ES-I3 (cell line): ENCODE measurements at regions not wholly inside any gene's neighbourhood (a gene's known extent, or its start where the extent isn't known, plus 50 kb on each side); places are given as distances from the start of the nearest gene placed in this dataset.

Experiments
- H3K36me3 ChIP-seq: 2 replicates; pipeline ENCODE4 v1.6.1; 2013; ENCODE audit warnings: mild to moderate bottlenecking, low read length, control low read depth, moderate library complexity; ENCODE audit not compliant: insufficient read depth
- H3K4me1 ChIP-seq: 2 replicates; pipeline ENCODE4 v1.6.1; 2013; ENCODE audit warnings: mild to moderate bottlenecking, control low read depth, low read length; ENCODE audit not compliant: insufficient read depth
- H3K9ac ChIP-seq: 2 replicates; pipeline ENCODE4 v1.6.1; 2013; ENCODE audit warnings: low read depth, mild to moderate bottlenecking, low read length, moderate library complexity
- H3K9me3 ChIP-seq: 2 replicates; pipeline ENCODE4 v1.6.1; 2013; ENCODE audit warnings: mild to moderate bottlenecking, low read length, moderate library complexity; ENCODE audit not compliant: control insufficient read depth, insufficient read depth

DNA sequence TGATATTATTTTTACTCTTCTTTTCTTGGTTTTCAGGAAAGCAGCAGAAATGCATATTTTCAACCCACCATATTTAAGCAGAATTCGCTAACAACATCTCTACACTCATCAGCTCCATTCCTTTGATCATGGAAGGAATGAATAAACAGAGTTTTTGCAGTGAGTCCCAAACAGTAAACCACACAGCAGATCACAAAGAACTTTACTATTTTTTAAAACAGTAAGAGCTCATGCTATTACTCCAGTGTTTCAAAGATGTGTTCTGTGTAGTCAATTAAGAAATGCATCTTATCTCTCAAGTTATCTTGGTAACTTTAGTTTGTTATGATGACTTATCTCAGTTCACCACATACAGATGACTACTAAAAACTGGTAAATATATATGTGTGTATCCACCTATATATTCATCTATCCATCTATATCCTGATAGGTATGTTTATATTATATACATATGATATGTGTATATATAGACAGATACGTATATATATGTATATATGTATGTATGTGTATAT is 843.5 kb downstream of the BCL11B start:
- no peaks in the 10 kb centered on the region for H3K4me1 ChIP-seq
- H3K9me3 ChIP-seq, result no peaks in the 10 kb centered on the region
- H3K36me3 ChIP-seq, result no peaks in the 10 kb centered on the region
- no peak overlapping the region for H3K9ac ChIP-seq

DNA sequence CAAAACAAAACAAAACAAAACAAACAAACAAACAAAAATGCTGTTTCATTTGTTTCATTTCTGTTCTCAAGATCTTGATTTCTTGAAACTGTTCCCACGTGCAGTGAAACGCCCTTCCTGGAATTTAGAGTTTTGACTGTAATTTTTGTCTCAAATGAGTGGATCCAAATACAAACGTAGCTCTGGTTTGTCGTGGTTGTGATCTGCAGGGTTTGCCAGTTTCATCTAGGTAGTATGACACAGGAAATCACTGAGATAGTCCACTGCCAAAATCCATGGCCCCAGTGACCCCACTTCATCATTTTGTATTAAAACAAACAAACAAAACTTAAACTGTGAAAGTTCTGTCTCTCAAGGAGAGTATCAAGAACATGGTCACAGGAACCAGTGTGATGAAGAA is 838.6 kb downstream of the BCL11B start:
- no peak overlapping the region for H3K9ac ChIP-seq
- no peaks in the 10 kb centered on the region for H3K36me3 ChIP-seq
- no peaks in the 10 kb centered on the region for H3K9me3 ChIP-seq
- H3K4me1 ChIP-seq, result no peaks in the 10 kb centered on the region

DNA sequence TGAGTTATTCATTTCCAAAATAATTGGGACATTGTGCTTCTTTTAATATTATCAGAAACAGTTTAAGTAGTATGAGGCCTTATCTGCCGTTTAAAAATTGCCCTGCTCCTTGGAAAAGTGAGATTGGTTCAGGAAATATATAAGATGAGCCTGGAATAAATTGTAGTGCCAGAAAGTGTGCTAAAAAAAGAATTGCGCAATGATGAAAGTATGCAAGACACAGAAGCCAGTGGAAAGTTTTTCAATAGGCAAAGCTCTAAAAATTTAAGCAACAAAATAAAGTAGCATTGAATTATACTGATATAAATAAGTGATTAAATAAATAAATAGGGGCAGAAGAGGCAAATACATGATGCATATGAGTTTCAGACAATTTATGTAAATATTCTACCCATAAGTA is 834.9 kb downstream of the BCL11B start:
- Histone ChIP-seq H3K4me1 (no peaks in the 10 kb centered on the region), H3K9ac (no peak overlapping the region), H3K36me3 (no peaks in the 10 kb centered on the region), H3K9me3 (no peaks in the 10 kb centered on the region)

DNA sequence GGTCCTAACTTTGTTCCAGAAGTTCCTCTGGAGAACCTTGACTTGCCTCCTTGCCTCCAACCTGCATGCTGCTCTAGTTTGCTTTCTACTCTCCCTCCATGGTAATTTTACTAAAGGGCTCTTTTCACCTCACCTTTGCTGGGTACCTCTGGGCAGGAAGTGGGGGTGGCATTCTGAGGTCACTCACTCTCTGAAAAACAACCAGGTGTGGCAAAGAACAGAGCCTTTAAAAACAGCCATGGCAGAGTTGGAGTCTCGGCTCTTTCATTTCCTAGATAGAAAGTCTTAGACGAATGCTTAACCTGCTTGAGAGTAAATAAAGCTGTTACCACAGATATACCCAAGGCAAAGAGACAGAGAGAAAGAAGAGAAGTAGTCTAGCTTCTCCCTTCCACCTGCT is 827.9 kb downstream of the BCL11B start:
- Histone ChIP-seq H3K36me3 (no peaks in the 10 kb centered on the region), H3K9me3 (no peaks in the 10 kb centered on the region), H3K9ac (no peak overlapping the region), H3K4me1 (no peaks in the 10 kb centered on the region)

- no peaks in the 10 kb centered on the region for H3K9me3 ChIP-seq
- no peaks in the 10 kb centered on the region for H3K36me3 ChIP-seq
- no peak overlapping the region for H3K9ac ChIP-seq
- no peaks in the 10 kb centered on the region for H3K4me1 ChIP-seq
These were observed 826.3 kb downstream of the BCL11B start for GRCh38 chr14:98445718-98446117.

DNA sequence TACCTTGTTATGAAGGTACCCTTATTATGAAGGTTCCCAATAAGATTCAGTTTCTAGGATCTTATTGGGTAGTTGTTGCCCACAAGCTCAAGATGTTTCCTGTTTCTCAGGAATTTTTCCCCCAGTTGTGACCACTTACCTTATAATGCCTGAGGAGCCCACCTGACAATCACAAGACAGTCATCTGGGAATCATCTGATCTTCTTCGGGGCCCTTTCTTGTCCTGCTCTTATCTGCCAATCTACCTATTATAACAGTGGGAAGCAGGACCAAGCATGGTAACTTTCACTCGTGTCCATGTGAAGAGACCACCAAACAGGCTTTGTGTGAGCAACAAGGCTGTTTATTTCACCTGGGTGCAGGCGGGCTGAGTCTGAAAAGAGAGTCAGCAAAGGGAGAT is 825.5 kb downstream of the BCL11B start:
- no peak overlapping the region for H3K9ac ChIP-seq
- H3K4me1 ChIP-seq, result no peaks in the 10 kb centered on the region
- H3K9me3 ChIP-seq, result 0 out of 2 replicates have a peak, but pooled peaks cover 2% of the 10 kb centered on the region
- no peaks in the 10 kb centered on the region for H3K36me3 ChIP-seq

GRCh38 chr14:98456231-98456630 is 815.8 kb downstream of the BCL11B start:
- 0 out of 2 replicates have a peak, but pooled peaks cover 2% of the 10 kb centered on the region for H3K36me3 ChIP-seq
- no peak overlapping the region for H3K9ac ChIP-seq
- H3K4me1 ChIP-seq, result peaks cover 15% of the 10 kb centered on the region; the same call in 1 of the 2 replicates
- H3K9me3 ChIP-seq, result peaks cover 16% of the 10 kb centered on the region

GRCh38 chr14:98458702-98459101 is 813.3 kb downstream of the BCL11B start:
- Histone ChIP-seq H3K9me3 (0 out of 2 replicates have a peak, but pooled peaks cover 2% of the 10 kb centered on the region), H3K36me3 (no peaks in the 10 kb centered on the region), H3K9ac (no peak overlapping the region), H3K4me1 (peaks cover 12% of the 10 kb centered on the region; the same call in 1 of the 2 replicates)

- Histone ChIP-seq H3K9me3 (0 out of 2 replicates have a peak, but pooled peaks cover under 1% of the 10 kb centered on the region), H3K4me1 (no peaks in the 10 kb centered on the region), H3K9ac (no peak overlapping the region), H3K36me3 (no peaks in the 10 kb centered on the region)
These were observed 809.1 kb downstream of the BCL11B start for GRCh38 chr14:98462908-98463307.

- Histone ChIP-seq H3K9me3 (no peaks in the 10 kb centered on the region), H3K4me1 (no peaks in the 10 kb centered on the region), H3K36me3 (no peaks in the 10 kb centered on the region), H3K9ac (no peak overlapping the region)
These were observed 805.2 kb downstream of the BCL11B start for GRCh38 chr14:98466807-98467206.

DNA sequence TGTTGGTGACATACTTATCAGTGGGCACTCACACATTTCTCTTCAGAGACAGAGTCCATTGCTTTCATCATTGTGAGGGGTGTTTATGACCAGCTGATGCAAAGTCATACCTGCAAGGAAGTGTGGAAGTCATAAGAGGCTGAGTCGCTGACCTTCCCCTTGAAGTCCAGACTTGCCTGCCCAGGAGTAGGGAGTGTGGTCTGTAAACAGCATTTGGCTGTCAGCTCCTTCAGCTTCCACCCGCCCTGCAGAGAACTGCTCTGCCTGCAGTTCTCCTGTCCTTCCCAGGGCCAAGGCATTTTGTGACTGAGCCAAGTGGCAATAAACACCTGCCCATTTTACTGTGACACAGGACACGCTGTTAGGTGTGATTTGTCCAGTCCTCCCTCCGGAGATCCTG is 801.3 kb downstream of the BCL11B start:
- Histone ChIP-seq H3K4me1 (no peaks in the 10 kb centered on the region), H3K36me3 (no peaks in the 10 kb centered on the region)

DNA sequence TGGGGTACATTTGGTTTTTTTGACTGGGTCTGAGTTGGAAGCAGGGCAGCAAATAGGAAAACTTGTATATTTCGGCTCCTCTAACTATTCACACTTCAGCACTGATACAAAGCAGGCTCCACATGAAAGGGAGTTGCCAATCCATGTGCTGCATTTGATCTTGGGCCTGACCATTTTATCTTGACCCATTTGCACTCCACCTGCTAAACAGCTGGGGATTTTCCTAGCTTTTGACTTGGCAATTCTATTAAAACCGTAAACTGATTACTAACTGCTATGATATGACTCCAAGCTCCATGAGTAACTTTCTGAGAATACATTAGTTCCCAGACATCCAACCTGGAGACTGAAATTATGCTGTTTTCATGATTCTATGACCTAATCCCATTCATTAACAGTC is 797.1 kb downstream of the BCL11B start:
- no peaks in the 10 kb centered on the region for H3K4me1 ChIP-seq
- H3K36me3 ChIP-seq, result no peaks in the 10 kb centered on the region
- no peak overlapping the region for H3K9ac ChIP-seq
- no peaks in the 10 kb centered on the region for H3K9me3 ChIP-seq

More for the DNA sequence above, 801.3 kb downstream of the BCL11B start:
- H3K9ac ChIP-seq, result no peak overlapping the region
- no peaks in the 10 kb centered on the region for H3K9me3 ChIP-seq

- Histone ChIP-seq H3K9ac (no peak overlapping the region), H3K36me3 (no peaks in the 10 kb centered on the region), H3K9me3 (no peaks in the 10 kb centered on the region), H3K4me1 (no peaks in the 10 kb centered on the region)
These were observed 794.1 kb downstream of the BCL11B start for GRCh38 chr14:98477935-98478334.

GRCh38 chr14:98489115-98489514 is 782.9 kb downstream of the BCL11B start:
- no peak overlapping the region for H3K9ac ChIP-seq
- H3K9me3 ChIP-seq, result no peaks in the 10 kb centered on the region; the same call in 1 of the 2 replicates
- no peaks in the 10 kb centered on the region for H3K36me3 ChIP-seq
- no peaks in the 10 kb centered on the region for H3K4me1 ChIP-seq

DNA sequence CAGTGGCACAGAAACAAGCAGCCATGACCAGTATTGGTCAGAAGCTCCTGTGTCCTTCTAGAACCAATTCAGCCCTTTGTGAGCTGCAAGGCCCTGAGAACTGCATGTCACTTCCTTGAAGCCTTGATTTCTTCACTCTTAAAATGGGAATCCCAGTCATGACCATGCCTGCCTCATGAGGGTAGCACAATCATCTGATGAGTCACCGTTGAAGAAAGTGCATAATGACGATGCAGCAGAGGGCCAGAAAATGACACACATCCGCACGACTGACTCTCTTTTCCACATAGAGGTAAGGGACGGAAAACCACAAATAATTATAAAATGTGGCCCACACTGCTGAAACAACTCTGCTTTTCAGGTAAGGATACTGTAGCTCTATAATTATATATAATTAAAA is 777.4 kb downstream of the BCL11B start:
- no peaks in the 10 kb centered on the region for H3K9me3 ChIP-seq
- no peaks in the 10 kb centered on the region for H3K4me1 ChIP-seq
- no peak overlapping the region for H3K9ac ChIP-seq
- no peaks in the 10 kb centered on the region for H3K36me3 ChIP-seq
